ENCODE measurements at regions not wholly inside any gene's neighbourhood (a gene's known extent, or its start where the extent isn't known, plus 50 kb on each side); places are given as distances from the start of the nearest gene placed in this dataset.

GRCh38 chr14:28023853-28024252 lies 742.7 kb upstream of the FOXG1 start:
- no peak for DNase-seq

- no peak for DNase-seq
Observed at GRCh38 chr14:28052251-28052650, 714.3 kb upstream of the FOXG1 start.

- DNase-seq = no peak
Observed at GRCh38 chr14:28055008-28055407, 711.6 kb upstream of the FOXG1 start.

GRCh38 chr14:28057359-28058296 lies 709.0 kb upstream of the FOXG1 start:
- DNase-seq = no peak

GRCh38 chr14:28059254-28059653 lies 707.3 kb upstream of the FOXG1 start:
- no peak for DNase-seq

GRCh38 chr14:28061006-28061405 lies 705.6 kb upstream of the FOXG1 start:
- no peak for DNase-seq

- DNase-seq = no peak
Observed at GRCh38 chr14:28077021-28077420, 689.6 kb upstream of the FOXG1 start.

GRCh38 chr14:28083389-28083788 lies 683.2 kb upstream of the FOXG1 start:
- DNase-seq = no peak

GRCh38 chr14:28088125-28088524 lies 678.5 kb upstream of the FOXG1 start:
- DNase-seq = no peak

- DNase-seq = no peak
Observed at GRCh38 chr14:28097585-28097984, 669.0 kb upstream of the FOXG1 start.

- no peak for DNase-seq
Observed at GRCh38 chr14:28098856-28099255, 667.7 kb upstream of the FOXG1 start.

- peak; percentile 97 to 99 for DNase-seq
Observed at GRCh38 chr14:28102001-28102400, 664.6 kb upstream of the FOXG1 start.

GRCh38 chr14:28102814-28103213 lies 663.8 kb upstream of the FOXG1 start:
- peak; percentile 56 to 61 for DNase-seq

GRCh38 chr14:28113311-28113710 lies 653.3 kb upstream of the FOXG1 start:
- DNase-seq = no peak

GRCh38 chr14:28116716-28117115 lies 649.9 kb upstream of the FOXG1 start:
- no peak for DNase-seq

- no peak for DNase-seq
Observed at GRCh38 chr14:28119849-28120248, 646.7 kb upstream of the FOXG1 start.

- no peak for DNase-seq
Observed at GRCh38 chr14:28120391-28120790, 646.2 kb upstream of the FOXG1 start.

- DNase-seq = no peak
Observed at GRCh38 chr14:28121512-28122297, 644.9 kb upstream of the FOXG1 start.

- peak; percentile 12 to 24 for DNase-seq
Observed at GRCh38 chr14:28130610-28131284, 635.8 kb upstream of the FOXG1 start.

GRCh38 chr14:28138341-28138740 lies 628.2 kb upstream of the FOXG1 start:
- DNase-seq = no peak

- DNase-seq = peak; percentile 9 to 22
Observed at GRCh38 chr14:28141662-28142061, 624.9 kb upstream of the FOXG1 start.

- peak; percentile 61 to 62 for DNase-seq
Observed at GRCh38 chr14:28142400-28143015, 624.1 kb upstream of the FOXG1 start.

GRCh38 chr14:28143316-28143715 lies 623.3 kb upstream of the FOXG1 start:
- DNase-seq = peak in 1 of 2 experiments; percentile 15

All from SHP77 (cell line).